PC-9 (cell line): ENCODE measurements at regions not wholly inside any gene's neighbourhood (a gene's known extent, or its start where the extent isn't known, plus 50 kb on each side); places are given as distances from the start of the nearest gene placed in this dataset.
A peak's percentile ranks its signal among the peaks of the same experiment; 100 is the strongest.

Source experiments
- BruUV-seq: library from RNA; stranded (reverse); fragments of 400-500 nt; replicated peaks from 2 replicates; lab custom pipeline; 2021; lab: Mats Ljungman, UMichigan
- CTCF ChIA-PET: fragments of 300-600 bp; sonication (Branson Sonifier 250); formaldehyde crosslinking; loops from one replicate; lab custom pipeline; 2022; ENCODE audit warnings: antibody characterized with exemption; lab: Charles Lee
- POLR2A ChIA-PET: fragments of 300-600 bp; sonication (Branson Sonifier 250); formaldehyde crosslinking; loops from one replicate; lab custom pipeline; 2022; ENCODE audit warnings: antibody characterized with exemption; ENCODE audit not compliant: unreplicated experiment; lab: Charles Lee
- DNase-seq, 2 experiments: peaks; one replicate each; pipeline versions ENCODE4 v3.0.0 to v3.0.0-alpha.2; 2015 to 2022; ENCODE audit warnings: mixed read lengths in 1 of 2
- H2AFZ ChIP-seq: fragments of 200-600 bp; sonication (generic); 2 replicates; pipeline ENCODE4 v1.8.1; 2017; ENCODE audit warnings: antibody characterized with exemption
- H3F3A ChIP-seq: fragments of 200-600 bp; sonication (generic); 2 replicates; pipeline ENCODE4 v1.8.1; 2017; ENCODE audit warnings: antibody characterized with exemption, mild to moderate bottlenecking, low read depth; ENCODE audit not compliant: insufficient read depth
- H3K27ac ChIP-seq: fragments of 200-600 bp; sonication (generic); 2 replicates; pipeline ENCODE4 v1.6.1; 2016; ENCODE audit warnings: mixed run types
- H3K27me3 ChIP-seq: fragments of 200-600 bp; sonication (generic); 2 replicates; pipeline ENCODE4 v1.6.1; 2016; ENCODE audit warnings: low read depth, mixed run types; ENCODE audit not compliant: insufficient read depth
- H3K36me3 ChIP-seq: fragments of 200-600 bp; sonication (generic); 2 replicates; pipeline ENCODE4 v1.6.1; 2016; ENCODE audit warnings: low read depth, mixed run types
- H3K4me1 ChIP-seq: fragments of 200-600 bp; sonication (generic); replicated peaks from 2 replicates; pipeline ENCODE4 v1.6.1; 2016; ENCODE audit warnings: mixed run types; ENCODE audit not compliant: insufficient read depth
- H3K4me2 ChIP-seq: fragments of 200-600 bp; sonication (generic); 2 replicates; pipeline ENCODE4 v1.6.1; 2017; ENCODE audit warnings: mixed run types
- H3K4me3 ChIP-seq: fragments of 200-600 bp; sonication (generic); 2 replicates; pipeline ENCODE4 v1.6.1; 2016; ENCODE audit warnings: mixed run types
- H3K79me2 ChIP-seq: fragments of 200-600 bp; sonication (generic); 2 replicates; pipeline ENCODE4 v1.6.1; 2017; ENCODE audit warnings: low read depth, mixed run types
- H3K9me2 ChIP-seq: fragments of 200-600 bp; sonication (generic); 2 replicates; pipeline ENCODE4 v1.8.1; 2017; ENCODE audit warnings: mild to moderate bottlenecking; ENCODE audit not compliant: insufficient read depth
- H3K9me3 ChIP-seq: fragments of 200-600 bp; sonication (generic); 2 replicates; pipeline ENCODE4 v1.8.1; 2016; ENCODE audit warnings: low read depth; ENCODE audit not compliant: insufficient read depth
- H4K20me1 ChIP-seq: fragments of 200-600 bp; sonication (generic); 2 replicates; pipeline ENCODE4 v1.8.1; 2017; ENCODE audit not compliant: insufficient read depth
- EZH2 ChIP-seq: fragments of 200-600 bp; sonication (generic); IDR thresholded peaks from 2 replicates; pipeline ENCODE4 v1.8.0; 2017; ENCODE audit warnings: antibody characterized with exemption, low read depth
- intact Hi-C: fragments of 100-400 bp; cut with micrococcal nuclease; formaldehyde crosslinking; loops from one replicate; pipeline ENCODE4 v1.10.0; 2022; ENCODE audit not compliant: unreplicated experiment
- TF ChIP-seq, protein P1 (sequence below): fragments of 200-600 bp; sonication (generic); conservative IDR thresholded peaks from 2 replicates; pipeline ENCODE4 v1.6.1; 2017; ENCODE audit warnings: mixed run types, antibody characterized with exemption, mild to moderate bottlenecking, moderate library complexity

DNA sequence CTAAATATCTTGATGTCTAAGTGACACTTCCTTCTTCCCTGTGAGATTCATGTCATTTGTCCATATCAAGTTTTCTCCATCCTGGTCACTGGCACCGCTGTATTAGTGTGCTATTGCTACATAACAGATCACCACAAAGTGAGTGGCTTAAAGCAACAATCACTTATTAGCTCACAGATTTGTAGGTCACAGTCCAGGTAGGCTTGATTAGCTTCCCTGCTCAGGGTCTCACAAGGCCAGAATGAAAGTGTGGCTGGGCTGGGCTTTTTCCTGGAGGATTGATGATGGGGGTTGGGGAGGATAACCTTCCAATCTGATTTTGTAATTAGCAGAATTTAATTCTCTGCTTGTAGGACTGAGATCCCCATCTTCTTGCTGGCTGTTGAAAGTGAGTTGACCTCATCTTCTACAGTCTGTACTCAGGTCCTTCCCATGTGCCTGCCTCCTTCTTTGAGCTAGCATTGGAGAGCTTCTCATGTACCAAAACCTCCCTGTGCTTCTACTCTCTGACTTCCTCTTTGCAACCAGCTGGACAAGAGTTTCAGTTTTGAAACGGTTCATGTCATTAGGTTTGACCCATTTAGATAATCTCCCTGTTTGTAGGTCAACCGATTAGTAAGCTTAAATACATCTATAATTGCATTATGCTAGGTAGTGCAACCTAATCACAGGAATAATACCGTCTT lies 152.4 kb upstream of the MAN1A1 start:
- Histone ChIP-seq H3F3A (no peaks in the 10 kb centered on the region), H3K27me3 (no peaks in the 10 kb centered on the region), H2AFZ (no peak overlapping the region), H3K36me3 (no peaks in the 10 kb centered on the region), H3K9me2 (0 out of 2 replicates have a peak, but pooled peaks cover 3% of the 10 kb centered on the region), H3K4me2 (no peak overlapping the region), H4K20me1 (no peaks in the 10 kb centered on the region), H3K4me3 (no peak overlapping the region), H3K79me2 (no peaks in the 10 kb centered on the region), H3K4me1 (no peaks in the 10 kb centered on the region), H3K27ac (no peak overlapping the region), H3K9me3 (no peaks in the 10 kb centered on the region)
- ChIA-PET POLR2A (no interaction called here), CTCF (no interaction called here)
- BruUV-seq: no TSS peak
- intact Hi-C loops: no loop called here
- no peak for DNase-seq
- TF ChIP-seq, protein P1, sequence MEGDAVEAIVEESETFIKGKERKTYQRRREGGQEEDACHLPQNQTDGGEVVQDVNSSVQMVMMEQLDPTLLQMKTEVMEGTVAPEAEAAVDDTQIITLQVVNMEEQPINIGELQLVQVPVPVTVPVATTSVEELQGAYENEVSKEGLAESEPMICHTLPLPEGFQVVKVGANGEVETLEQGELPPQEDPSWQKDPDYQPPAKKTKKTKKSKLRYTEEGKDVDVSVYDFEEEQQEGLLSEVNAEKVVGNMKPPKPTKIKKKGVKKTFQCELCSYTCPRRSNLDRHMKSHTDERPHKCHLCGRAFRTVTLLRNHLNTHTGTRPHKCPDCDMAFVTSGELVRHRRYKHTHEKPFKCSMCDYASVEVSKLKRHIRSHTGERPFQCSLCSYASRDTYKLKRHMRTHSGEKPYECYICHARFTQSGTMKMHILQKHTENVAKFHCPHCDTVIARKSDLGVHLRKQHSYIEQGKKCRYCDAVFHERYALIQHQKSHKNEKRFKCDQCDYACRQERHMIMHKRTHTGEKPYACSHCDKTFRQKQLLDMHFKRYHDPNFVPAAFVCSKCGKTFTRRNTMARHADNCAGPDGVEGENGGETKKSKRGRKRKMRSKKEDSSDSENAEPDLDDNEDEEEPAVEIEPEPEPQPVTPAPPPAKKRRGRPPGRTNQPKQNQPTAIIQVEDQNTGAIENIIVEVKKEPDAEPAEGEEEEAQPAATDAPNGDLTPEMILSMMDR: no peak
- TF ChIP-seq EZH2: no peak

DNA sequence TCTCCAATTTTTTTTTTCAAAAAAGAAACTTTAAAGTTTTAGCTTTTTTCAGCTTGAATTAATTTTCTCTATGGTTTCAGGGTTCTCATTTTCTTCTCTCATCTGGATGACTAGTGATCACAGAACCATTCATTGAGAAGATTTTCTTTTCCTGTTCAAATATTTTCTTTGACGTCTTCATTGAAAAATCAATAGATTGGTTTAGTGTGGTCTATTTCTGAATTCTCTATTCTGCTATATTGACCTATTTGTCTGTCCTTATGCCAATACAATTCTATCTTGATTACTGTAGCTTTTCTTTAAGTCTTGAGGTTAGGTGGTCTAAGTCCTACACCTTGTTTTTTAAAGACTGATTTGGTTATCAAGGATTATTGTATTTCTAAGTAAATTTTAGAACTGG lies 150.2 kb upstream of the MAN1A1 start:
- Histone ChIP-seq H3K9me2 (no peaks in the 10 kb centered on the region), H3F3A (no peaks in the 10 kb centered on the region), H4K20me1 (no peaks in the 10 kb centered on the region), H3K9me3 (no peaks in the 10 kb centered on the region), H3K36me3 (no peaks in the 10 kb centered on the region), H3K27me3 (no peaks in the 10 kb centered on the region), H3K27ac (no peak overlapping the region), H3K79me2 (no peaks in the 10 kb centered on the region), H2AFZ (no peak overlapping the region), H3K4me3 (no peak overlapping the region), H3K4me2 (no peak overlapping the region), H3K4me1 (no peaks in the 10 kb centered on the region)
- intact Hi-C loops: no loop called here
- DNase-seq: no peak
- BruUV-seq: no TSS peak
- no peak for TF ChIP-seq EZH2
- TF ChIP-seq, protein P1: no peak
- ChIA-PET CTCF (no interaction called here), POLR2A (no interaction called here)

DNA sequence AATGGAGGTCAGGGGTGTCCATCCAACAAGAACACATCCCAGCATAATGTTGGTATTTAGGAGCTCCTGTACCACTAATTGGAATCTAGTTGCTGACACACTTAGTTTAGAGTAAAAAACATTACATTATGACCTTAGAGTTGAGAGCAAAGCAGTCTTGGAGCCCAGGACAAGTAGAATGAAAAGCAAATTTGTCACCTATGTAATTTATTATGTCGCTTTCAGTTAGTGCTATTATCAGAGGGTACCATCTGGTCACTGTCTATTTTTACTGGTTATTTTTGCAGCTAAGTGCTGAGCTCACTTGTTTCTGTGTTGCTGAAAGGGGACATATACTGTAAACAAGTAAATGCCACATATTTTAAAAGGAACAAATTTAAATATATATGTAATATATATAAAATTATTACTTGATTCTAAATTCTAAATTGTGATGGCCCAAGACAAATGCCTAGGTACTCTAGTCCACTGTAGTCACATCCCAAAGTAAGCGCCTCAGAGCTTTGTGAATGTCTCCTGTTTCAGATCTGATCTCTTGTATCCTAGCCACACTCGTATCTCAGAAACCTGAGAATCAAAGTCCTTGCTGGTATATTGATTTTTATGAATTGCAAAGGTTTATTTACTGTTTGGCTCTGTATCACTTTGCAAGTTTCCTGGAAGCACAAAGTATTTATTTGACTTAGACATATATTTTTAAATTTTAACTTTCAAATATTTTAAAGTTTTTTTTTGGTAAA lies 148.6 kb upstream of the MAN1A1 start:
- H2AFZ ChIP-seq: peak overlapping the region; percentile 24; the same call in 1 of the 2 replicates
- H3K27me3 ChIP-seq: no peaks in the 10 kb centered on the region
- ChIA-PET POLR2A (no interaction called here), CTCF (no interaction called here)
- H3K36me3 ChIP-seq: no peaks in the 10 kb centered on the region
- no peaks in the 10 kb centered on the region for H4K20me1 ChIP-seq
- H3K27ac ChIP-seq: no peak overlapping the region
- H3K4me3 ChIP-seq: no peak overlapping the region
- H3K79me2 ChIP-seq: no peaks in the 10 kb centered on the region
- no peaks in the 10 kb centered on the region for H3K9me3 ChIP-seq
- H3K4me2 ChIP-seq: no peak overlapping the region
- intact Hi-C loops: no loop called here
- TF ChIP-seq, protein P1: no peak
- no peak for TF ChIP-seq EZH2
- no peak for DNase-seq
- H3K4me1 ChIP-seq: peaks cover 7% of the 10 kb centered on the region; the same call in 1 of the 2 replicates
- H3K9me2 ChIP-seq: no peaks in the 10 kb centered on the region
- BruUV-seq: no TSS peak
- H3F3A ChIP-seq: peaks cover 4% of the 10 kb centered on the region; the same call in 1 of the 2 replicates
